T-helper 2 cell treated with Interferon-gamma antibody and Interleukin-4, amounts not matched to agents 100 ng/mL and 5 ng/mL, for 36 hours (primary cell): ENCODE measurements at regions not wholly inside any gene's neighbourhood (a gene's known extent, or its start where the extent isn't known, plus 50 kb on each side); places are given as distances from the start of the nearest gene placed in this dataset.

ENCODE experiments used
- intact Hi-C: fragments of 100-400 bp; cut with micrococcal nuclease; formaldehyde crosslinking; loops from one replicate; pipeline ENCODE4 v1.15.1; 2023

- intact Hi-C loops, result no loop called here
These were observed 752.6 kb upstream of the ACVR2A start for GRCh38 chr2:147092266-147092665.

- intact Hi-C loops, result no loop called here
These were observed 753.4 kb upstream of the ACVR2A start for GRCh38 chr2:147091448-147091847.

DNA sequence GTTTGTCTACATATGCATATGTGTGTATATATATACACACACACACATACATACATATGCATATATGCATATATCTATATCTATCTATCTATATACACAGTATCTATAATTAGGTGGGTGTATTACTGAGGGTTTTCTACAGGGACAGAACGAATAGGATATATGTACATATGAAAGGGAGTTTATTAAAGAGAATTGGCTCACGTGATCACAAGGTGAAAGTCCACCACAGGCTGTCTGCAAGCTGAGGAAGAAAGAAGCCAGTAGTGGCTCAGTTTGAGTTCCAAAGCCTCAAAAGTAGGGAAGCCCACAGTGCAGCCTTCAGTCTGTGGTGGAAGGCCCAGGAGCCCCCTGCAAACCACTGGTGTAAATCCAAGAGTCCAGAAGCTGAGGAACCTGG, 756.0 kb upstream of the ACVR2A start:
- intact Hi-C loops, result loop anchor here (10.0 kb wide), 1 partner anchor 756 kb away; the partner anchor contains the start of gene ACVR2A

DNA sequence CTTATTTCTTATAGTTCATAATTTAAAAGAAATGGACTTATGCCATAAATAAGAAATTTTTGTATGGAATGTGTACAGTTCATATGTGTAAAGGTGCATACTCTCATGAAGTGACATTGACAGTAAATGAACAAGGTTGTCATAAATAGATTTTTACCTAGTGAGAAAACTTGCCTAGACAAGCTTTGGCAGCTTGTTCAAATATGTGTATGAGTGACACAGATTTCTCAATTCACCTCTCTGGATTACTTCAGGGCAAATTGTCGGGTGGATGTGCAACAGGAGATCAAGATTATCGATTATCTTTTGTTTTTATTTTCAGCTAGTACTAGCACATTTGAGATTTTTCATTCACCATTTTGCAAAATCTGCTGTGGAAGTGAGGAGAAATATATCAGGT, 758.1 kb upstream of the ACVR2A start:
- intact Hi-C loops, result loop anchor here (10.0 kb wide), 1 partner anchor 758 kb away; the partner anchor contains the start of gene ACVR2A

DNA sequence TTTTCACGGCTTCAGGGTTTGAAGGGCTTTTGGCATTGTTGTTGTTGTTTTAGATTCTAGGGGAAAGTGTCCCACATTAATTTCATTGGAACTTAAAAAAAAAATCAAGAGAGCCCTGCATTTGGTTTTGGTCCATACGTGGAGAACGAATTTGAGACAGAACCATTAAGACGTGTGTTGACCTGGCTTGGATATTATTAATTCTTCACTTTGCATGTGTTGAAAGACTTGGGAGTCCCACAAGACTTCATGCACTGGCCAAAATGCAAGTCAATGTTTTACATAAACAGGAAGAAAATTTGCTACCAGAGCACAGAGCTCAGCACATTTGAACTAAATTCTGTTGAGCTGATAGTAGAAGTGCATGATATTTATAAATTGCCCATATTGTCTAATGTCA, 761.2 kb upstream of the ACVR2A start:
- intact Hi-C loops, result loop anchor here (1.0 to 10.0 kb wide), 4 partner anchors 249 to 828 kb away; partner anchors contain the start of gene ACVR2A

DNA sequence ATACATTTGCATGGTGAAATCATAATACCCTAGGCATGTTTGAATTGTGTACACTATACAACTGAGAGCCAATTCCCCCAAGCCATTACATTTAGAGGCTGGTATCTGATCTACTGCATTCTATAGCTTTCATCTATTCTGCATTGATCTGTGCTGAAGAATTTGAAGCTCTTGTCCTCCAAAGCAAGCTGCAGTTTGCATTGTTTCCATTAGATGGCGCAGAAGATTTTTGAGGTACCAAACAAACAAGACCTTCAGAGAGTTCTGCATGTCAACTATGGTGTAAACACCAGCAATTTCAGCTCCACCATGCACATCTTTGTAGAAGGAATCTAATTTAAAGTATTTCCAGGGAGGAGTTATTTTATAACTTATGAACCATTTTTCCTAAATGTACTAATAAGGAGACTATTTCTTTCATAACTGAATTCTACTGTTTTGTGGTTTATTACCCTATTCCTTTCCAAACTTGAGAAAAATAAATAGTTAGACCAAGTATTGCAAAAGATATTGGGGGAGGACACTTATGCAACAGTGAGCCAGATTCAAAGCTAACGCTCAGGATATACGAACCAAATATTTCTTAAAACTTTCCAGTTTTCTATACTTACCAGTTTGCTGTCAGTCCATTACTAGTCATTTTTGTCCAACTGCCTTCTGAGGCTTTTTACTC, 761.8 kb upstream of the ACVR2A start:
- intact Hi-C loops, result loop anchor here (1.0 to 10.0 kb wide), 4 partner anchors 249 to 828 kb away; partner anchors contain the start of gene ACVR2A

- intact Hi-C loops, result loop anchor here (5.0 to 10.0 kb wide), 2 partner anchors 580 to 763 kb away; partner anchors contain the start of gene ACVR2A
These were observed 763.0 kb upstream of the ACVR2A start for GRCh38 chr2:147081831-147082230.

DNA sequence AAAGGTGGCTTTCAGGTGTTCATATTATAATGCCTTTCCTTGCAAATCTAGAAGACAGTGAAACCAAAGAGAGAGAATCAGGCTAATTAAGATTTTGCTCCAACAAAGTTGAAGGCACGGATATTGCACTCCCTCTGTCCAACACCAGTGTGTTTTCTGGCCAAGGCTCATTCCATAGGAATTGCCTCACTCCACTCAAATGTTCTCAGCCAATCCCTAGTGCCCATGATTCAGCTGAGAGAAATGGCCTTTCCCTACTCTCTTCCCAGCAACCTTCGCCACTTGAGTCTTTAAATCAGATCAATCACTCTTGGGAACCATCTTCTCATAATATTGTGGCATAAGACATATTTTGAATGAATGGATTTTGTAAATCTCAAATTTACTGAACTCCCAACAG, 768.2 kb upstream of the ACVR2A start:
- intact Hi-C loops, result no loop called here

DNA sequence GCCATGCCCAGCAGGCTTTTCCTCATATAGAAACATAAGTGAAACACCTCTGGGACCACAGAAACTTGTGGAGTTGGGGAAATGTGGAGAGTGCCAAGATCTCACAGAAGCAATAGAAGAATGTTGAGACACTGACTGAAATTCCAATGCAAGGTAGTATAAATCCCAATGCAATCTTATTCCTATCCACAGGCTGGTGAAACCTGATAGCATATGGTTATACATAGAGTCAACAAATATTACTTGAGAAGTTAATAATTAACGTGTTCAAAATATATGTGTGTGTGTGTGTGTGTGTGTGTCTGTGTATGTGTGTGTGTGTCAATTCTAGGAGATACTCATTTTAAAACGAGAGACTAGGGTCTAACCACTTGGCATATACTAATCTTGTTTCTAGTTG, 776.8 kb upstream of the ACVR2A start:
- intact Hi-C loops, result no loop called here

GRCh38 chr2:147067136-147067535, 777.7 kb upstream of the ACVR2A start:
- intact Hi-C loops, result no loop called here

DNA sequence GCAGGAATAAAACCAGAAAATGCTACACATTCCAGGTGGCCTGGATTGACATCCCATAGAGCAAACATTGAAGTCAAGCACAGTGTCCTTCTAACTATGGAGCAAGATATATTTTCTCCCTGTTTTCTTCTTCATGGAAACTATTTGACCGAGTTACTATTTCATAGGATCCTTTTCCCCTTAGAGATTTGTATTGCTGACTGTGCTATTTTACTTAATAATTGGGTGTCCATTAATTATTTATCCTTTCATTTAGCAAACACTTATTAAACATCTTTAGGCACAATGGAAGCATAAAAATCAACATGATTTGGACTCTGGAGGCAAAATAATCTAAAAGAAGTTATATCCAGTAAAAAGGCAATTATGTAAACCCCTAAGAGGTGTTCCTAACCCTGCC, 782.8 kb upstream of the ACVR2A start:
- intact Hi-C loops, result no loop called here

DNA sequence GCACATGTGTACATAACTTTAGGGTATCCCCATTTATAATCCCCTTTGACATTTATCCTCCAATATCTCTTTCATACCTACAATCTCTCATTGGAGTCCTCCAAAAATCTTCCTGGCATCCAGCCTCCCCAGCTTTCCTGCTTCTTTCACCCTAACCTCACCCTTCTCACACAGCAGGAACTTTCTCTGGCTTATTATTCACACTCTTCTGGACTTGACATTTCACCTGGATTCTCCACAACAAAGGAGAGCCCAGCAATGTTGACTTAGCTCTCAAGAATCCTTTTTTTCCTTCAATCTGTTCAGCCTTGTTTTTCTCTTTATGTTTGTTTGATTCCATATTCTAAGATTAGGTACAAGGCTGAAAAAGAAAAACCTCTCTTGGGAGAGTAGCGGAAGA, 783.6 kb upstream of the ACVR2A start:
- intact Hi-C loops, result no loop called here

- intact Hi-C loops, result no loop called here
These were observed 786.8 kb upstream of the ACVR2A start for GRCh38 chr2:147057892-147058490.

DNA sequence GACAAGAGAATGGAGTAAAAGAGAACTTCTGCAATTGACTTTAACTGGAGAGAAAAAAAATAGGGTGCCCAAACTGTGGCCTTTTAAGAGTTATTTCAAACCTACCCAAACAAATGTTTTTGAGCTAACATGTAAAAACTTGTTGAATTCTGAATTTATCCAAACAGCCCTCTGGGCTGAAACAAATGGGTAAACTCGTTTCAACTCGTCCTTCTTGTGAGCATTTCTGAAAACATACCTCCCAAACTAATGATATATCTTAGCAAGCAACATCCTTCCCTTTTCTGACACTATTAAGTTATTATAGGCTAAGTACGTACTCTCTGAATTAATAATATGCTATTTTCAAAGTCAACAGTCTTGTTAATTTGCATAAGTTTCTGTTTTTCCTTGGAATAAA, 793.0 kb upstream of the ACVR2A start:
- intact Hi-C loops, result loop anchor here (5.0 kb wide), 1 partner anchor 705 kb away; no protein-coding TSS in a partner anchor

GRCh38 chr2:147051248-147051647, 793.6 kb upstream of the ACVR2A start:
- intact Hi-C loops, result loop anchor here (5.0 kb wide), 1 partner anchor 706 kb away; no protein-coding TSS in a partner anchor

DNA sequence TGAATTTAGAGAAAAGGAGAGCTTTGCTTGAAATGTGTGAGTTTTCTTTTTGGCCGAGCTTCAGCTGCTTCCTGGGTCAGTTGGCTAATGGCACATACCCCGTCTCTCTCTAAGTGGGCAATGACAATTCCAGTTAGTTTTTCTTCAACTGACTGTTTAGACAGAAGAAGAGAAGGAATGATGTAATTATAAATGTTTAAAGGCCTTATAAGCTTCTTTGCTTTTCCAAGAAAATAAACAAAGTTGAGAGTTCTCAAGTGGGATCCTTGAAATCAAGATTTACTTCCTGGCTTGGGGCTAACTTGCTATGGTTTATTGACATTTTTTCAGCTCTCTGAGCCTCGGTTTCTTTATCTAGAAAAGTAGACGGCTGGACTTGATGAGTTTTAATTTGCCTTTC, 794.9 kb upstream of the ACVR2A start:
- intact Hi-C loops, result loop anchor here (5.0 kb wide), 1 partner anchor 707 kb away; no protein-coding TSS in a partner anchor

GRCh38 chr2:147046473-147046872, 798.4 kb upstream of the ACVR2A start:
- intact Hi-C loops, result no loop called here

DNA sequence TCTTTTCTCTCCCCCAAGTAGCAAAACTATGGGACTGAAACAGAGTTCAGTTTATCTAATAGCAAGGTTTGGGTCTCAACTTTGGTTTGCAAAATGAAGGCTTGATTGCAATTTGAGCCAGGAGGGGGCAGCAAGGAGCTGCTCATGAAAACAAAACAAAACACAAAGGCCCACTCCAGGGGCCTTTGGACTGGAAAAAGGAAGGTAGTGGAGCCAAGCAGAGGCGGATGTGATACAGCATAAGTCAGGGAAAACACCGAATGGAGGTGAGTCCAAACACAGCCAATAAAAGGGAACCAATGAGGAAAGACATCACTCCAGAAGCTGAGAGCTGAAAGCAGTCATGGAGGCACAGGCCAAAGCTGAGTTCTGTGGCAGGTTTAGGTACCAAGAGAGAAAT, 799.7 kb upstream of the ACVR2A start:
- intact Hi-C loops, result loop anchor here (1.0 kb wide), 2 partner anchors 287 to 866 kb away; no protein-coding TSS in a partner anchor

DNA sequence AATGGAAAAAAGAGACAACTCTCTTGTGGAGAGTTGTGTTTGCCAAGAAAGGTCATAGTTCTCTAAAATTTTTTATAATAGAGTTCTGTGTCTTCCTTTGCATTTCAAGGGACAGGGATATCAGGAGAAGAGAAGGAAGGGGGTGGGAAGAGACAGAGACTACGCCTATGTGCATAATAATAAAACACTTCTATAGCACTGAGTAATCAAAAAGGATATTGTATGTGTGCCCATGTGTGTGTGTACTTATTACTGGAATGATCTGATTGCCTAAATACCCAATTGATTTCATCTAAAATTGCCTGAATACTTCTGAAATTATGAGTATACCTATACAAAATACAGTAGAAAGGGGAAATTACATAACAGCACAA, 803.7 kb upstream of the ACVR2A start:
- intact Hi-C loops, result no loop called here

GRCh38 chr2:147040298-147041120, 804.3 kb upstream of the ACVR2A start:
- intact Hi-C loops, result no loop called here

DNA sequence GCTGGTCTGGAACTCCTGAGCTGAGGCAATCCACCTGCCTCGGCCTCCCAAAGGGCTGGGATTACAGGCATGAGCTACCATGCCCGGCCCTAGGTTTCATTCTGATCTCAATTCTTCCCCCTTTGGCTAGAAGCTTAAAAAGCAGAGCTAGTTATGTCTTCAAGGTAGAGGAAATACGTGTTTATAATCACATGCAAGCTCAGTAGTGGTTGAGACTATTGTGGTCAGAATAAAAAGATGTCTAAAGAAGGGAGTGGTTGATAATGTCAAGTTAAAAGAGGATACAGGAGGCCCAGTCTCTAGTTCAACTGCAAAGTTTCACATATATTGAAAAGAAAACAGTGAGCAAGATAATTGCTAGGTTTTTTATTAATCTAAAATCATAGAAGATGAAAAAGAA, 807.8 kb upstream of the ACVR2A start:
- intact Hi-C loops, result no loop called here

DNA sequence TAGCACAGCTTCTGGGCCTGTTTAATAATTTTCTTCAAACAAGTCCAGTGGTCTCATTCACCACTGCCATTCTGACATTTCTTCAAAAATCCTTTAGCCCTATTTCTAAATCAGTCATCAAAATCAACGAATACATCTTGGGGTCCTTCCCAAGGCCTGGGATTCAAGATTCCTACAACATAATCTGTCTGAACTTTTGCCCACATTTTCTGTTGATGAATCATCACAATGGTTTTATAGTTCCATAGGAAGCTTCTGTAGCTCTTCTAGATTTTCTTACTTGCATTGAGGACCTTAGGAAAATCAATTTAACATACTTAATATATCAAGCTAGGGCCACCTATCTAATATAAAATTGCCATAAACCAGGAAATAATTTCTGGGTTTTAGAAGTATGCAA, 811.8 kb upstream of the ACVR2A start:
- intact Hi-C loops, result no loop called here
